H1 (cell line): ENCODE measurements at regions not wholly inside any gene's neighbourhood (a gene's known extent, or its start where the extent isn't known, plus 50 kb on each side); places are given as distances from the start of the nearest gene placed in this dataset.
"Not testable (repeated sequence)": the region's sequence is repeated elsewhere in the genome, so short reads cannot be mapped to it uniquely, and the experiment has no call there.

Experiments used
- CTCF ChIA-PET: fragments of 300-600 bp; sonication (Branson Sonifier 250); formaldehyde crosslinking; loops from one replicate; lab custom pipeline; 2021; ENCODE audit not compliant: partially characterized antibody; lab: Charles Lee
- POLR2A ChIA-PET: fragments of 300-600 bp; sonication (Branson Sonifier 250); formaldehyde crosslinking; loops from one replicate; lab custom pipeline; 2021; ENCODE audit warnings: inconsistent platforms; ENCODE audit not compliant: partially characterized antibody; lab: Charles Lee
- DNase-seq, 2 experiments: peaks; one replicate each; pipeline versions ENCODE4 v3.0.0 to v3.0.0-alpha.2; 2010 to 2022; ENCODE audit warnings: low spot score in 2 of 2, low read depth in 1 of 2, mixed read lengths in 1 of 2
- FAIRE-seq: peaks from 2 replicates; lab custom pipeline; 2011; peaks lifted over from hg19 to GRCh38; lab: Jason Lieb, UNC
- H2AFZ ChIP-seq: 2 replicates; pipeline ENCODE4 v1.8.1; 2012; ENCODE audit warnings: low read length, inconsistent platforms
- H2AK5ac ChIP-seq: 2 replicates; pipeline ENCODE4 v1.6.1; 2013; ENCODE audit warnings: low read depth, low read length
- H2BK120ac ChIP-seq: replicated peaks from 2 replicates; pipeline ENCODE3; 2013; ENCODE audit warnings: low read depth, low read length, inconsistent platforms
- H2BK12ac ChIP-seq: 2 replicates; pipeline ENCODE4 v1.6.1; 2013; ENCODE audit warnings: low read depth, low read length
- H2BK15ac ChIP-seq: 2 replicates; pipeline ENCODE4 v1.6.1; 2013; ENCODE audit warnings: low read length
- H2BK20ac ChIP-seq: 2 replicates; pipeline ENCODE4 v1.6.1; 2013; ENCODE audit warnings: low read length
- H2BK5ac ChIP-seq: 2 replicates; pipeline ENCODE4 v1.6.1; 2013; ENCODE audit warnings: low read depth, low read length
- H3K14ac ChIP-seq: 2 replicates; pipeline ENCODE4 v1.6.1; 2013; ENCODE audit warnings: inconsistent platforms; ENCODE audit not compliant: insufficient read length
- H3K18ac ChIP-seq: 2 replicates; pipeline ENCODE4 v1.6.1; 2013; ENCODE audit warnings: low read length; ENCODE audit errors: extremely low read depth
- H3K23ac ChIP-seq: 2 replicates; pipeline ENCODE4 v1.6.1; 2013; ENCODE audit warnings: inconsistent platforms; ENCODE audit not compliant: insufficient read length
- H3K23me2 ChIP-seq: 2 replicates; pipeline ENCODE4 v1.6.1; 2013; ENCODE audit warnings: low read depth, low read length
- H3K27ac ChIP-seq: 2 replicates; pipeline ENCODE4 v1.6.1; 2011; ENCODE audit warnings: low read depth, low read length, inconsistent platforms
- H3K27me3 ChIP-seq, 4 experiments: replicated peaks in 1 of 4; 1 replicate in 1 of 4; 2 replicates in 3 of 4; pipeline versions ENCODE4 v1.6.1 to v1.8.1; 2011 to 2013; ENCODE audit warnings: low read length in 3 of 4, mild to moderate bottlenecking in 3 of 4, inconsistent platforms in 2 of 4, mixed read lengths in 2 of 4, moderate library complexity in 1 of 4; ENCODE audit not compliant: control insufficient read depth in 3 of 4, insufficient read depth in 3 of 4; ENCODE audit errors: extremely low read depth in 1 of 4
- H3K36me3 ChIP-seq, 4 experiments: 2 replicates each; pipeline versions ENCODE4 v1.6.1 to v1.8.1; 2011 to 2013; ENCODE audit warnings: mild to moderate bottlenecking in 4 of 4, low read length in 3 of 4, moderate library complexity in 2 of 4, control low read depth in 1 of 4, inconsistent platforms in 1 of 4; ENCODE audit not compliant: insufficient read depth in 4 of 4, control insufficient read depth in 2 of 4
- H3K4ac ChIP-seq: replicated peaks from 2 replicates; pipeline ENCODE3; 2013; ENCODE audit warnings: low read length, low read depth, mixed read lengths, inconsistent platforms; ENCODE audit not compliant: insufficient read length
- H3K4me1 ChIP-seq, 4 experiments: replicated peaks in 1 of 4; 1 replicate in 1 of 4; 2 replicates in 3 of 4; pipeline versions ENCODE4 v1.6.1 to v1.8.1; 2011 to 2013; ENCODE audit warnings: low read length in 3 of 4, inconsistent platforms in 2 of 4, mixed read lengths in 1 of 4; ENCODE audit not compliant: insufficient read depth in 4 of 4, control insufficient read depth in 3 of 4
- H3K4me2 ChIP-seq, 2 experiments: 2 replicates each; pipeline versions ENCODE4 v1.6.1 to v1.8.1; 2011 to 2013; ENCODE audit warnings: low read depth in 2 of 2, low read length in 2 of 2, control low read depth in 1 of 2, inconsistent platforms in 1 of 2, mild to moderate bottlenecking in 1 of 2; ENCODE audit not compliant: insufficient read depth in 1 of 2
- H3K4me3 ChIP-seq, 4 experiments: fragments of 200-600, 300-600 bp in 1 of 4; sonication (generic), shearing (Covaris generic), sonication (Bioruptor Twin) in 1 of 4; 2 replicates each; pipeline versions ENCODE4 v1.5.1 to v1.8.1; 2011 to 2016; ENCODE audit warnings: low read length in 4 of 4, low read depth in 3 of 4, control low read depth in 2 of 4, inconsistent platforms in 2 of 4, mild to moderate bottlenecking in 2 of 4, mixed read lengths in 1 of 4, moderate library complexity in 1 of 4; ENCODE audit not compliant: insufficient read depth in 2 of 4; ENCODE audit errors: extremely low read depth in 1 of 4
- H3K56ac ChIP-seq: replicated peaks from 2 replicates; pipeline ENCODE3; 2013; ENCODE audit warnings: low read depth, mild to moderate bottlenecking, mixed read lengths, low read length, inconsistent platforms; ENCODE audit not compliant: insufficient read length
- H3K79me1 ChIP-seq: 2 replicates; pipeline ENCODE4 v1.6.1; 2013; ENCODE audit warnings: low read depth, low read length, control low read depth
- H3K79me2 ChIP-seq, 2 experiments: 2 replicates each; pipeline versions ENCODE4 v1.6.1 to v1.8.1; 2012 to 2013; ENCODE audit warnings: low read length in 2 of 2, mild to moderate bottlenecking in 2 of 2, inconsistent platforms in 1 of 2; ENCODE audit not compliant: insufficient read depth in 2 of 2, control insufficient read depth in 1 of 2
- H3K9ac ChIP-seq, 4 experiments: replicated peaks in 1 of 4; 1 replicate in 1 of 4; 2 replicates in 3 of 4; pipeline versions ENCODE4 v1.6.1 to v1.8.1; 2011 to 2013; ENCODE audit warnings: low read depth in 3 of 4, low read length in 3 of 4, control low read depth in 2 of 4, mild to moderate bottlenecking in 2 of 4, moderate library complexity in 2 of 4, inconsistent platforms in 1 of 4; ENCODE audit errors: extremely low read depth in 1 of 4
- H3K9me3 ChIP-seq, 2 experiments: 2 replicates each; pipeline versions ENCODE4 v1.6.1 to v1.8.1; 2012 to 2013; ENCODE audit warnings: mild to moderate bottlenecking in 2 of 2, moderate library complexity in 2 of 2, control low read depth in 1 of 2, inconsistent platforms in 1 of 2, low read depth in 1 of 2, low read length in 1 of 2, mixed read lengths in 1 of 2; ENCODE audit not compliant: insufficient read depth in 2 of 2
- H4K20me1 ChIP-seq, 2 experiments: replicated peaks in 1 of 2; 2 replicates each; pipeline versions ENCODE3 to v1.8.1; 2011 to 2013; ENCODE audit warnings: inconsistent platforms in 2 of 2, low read length in 2 of 2, mild to moderate bottlenecking in 1 of 2; ENCODE audit not compliant: insufficient read depth in 2 of 2, control insufficient read depth in 1 of 2
- H4K5ac ChIP-seq: 2 replicates; pipeline ENCODE4 v1.6.1; 2013; ENCODE audit warnings: low read length, low read depth, mixed read lengths, inconsistent platforms; ENCODE audit not compliant: insufficient read length
- H4K8ac ChIP-seq: 2 replicates; pipeline ENCODE4 v1.8.0; 2013; ENCODE audit warnings: mild to moderate bottlenecking, moderate library complexity, low read length, inconsistent platforms; ENCODE audit not compliant: insufficient read depth; ENCODE audit errors: extremely low read depth
- H4K91ac ChIP-seq: replicated peaks from 2 replicates; pipeline ENCODE3; 2013; ENCODE audit warnings: low read length, mixed read lengths, inconsistent platforms; ENCODE audit not compliant: insufficient read length
- ASH2L ChIP-seq: fragments of 200-600, 300-600 bp; sonication (generic); IDR thresholded peaks from one replicate; pipeline ENCODE4 v1.7.1; 2017; ENCODE audit warnings: low read length
- WGBS, 2 experiments: shearing (Covaris generic) in 1 of 2; methylation state at CpG; one replicate each; pipeline versions ENCODE4 v1.1.6 to v1.1.7; 2013 to 2015; ENCODE audit warnings: low lambda C conversion rate in 2 of 2, mixed read lengths in 2 of 2, inconsistent platforms in 1 of 2, low coverage in 1 of 2, missing lambda C conversion rate in 1 of 2; ENCODE audit not compliant: insufficient replicate concordance in 2 of 2, insufficient coverage in 1 of 2, insufficient read length in 1 of 2; ENCODE audit errors: extremely low coverage in 1 of 2, missing lambda C conversion rate in 1 of 2; 5-methylcytosine and 5-hydroxymethylcytosine counted together

DNA sequence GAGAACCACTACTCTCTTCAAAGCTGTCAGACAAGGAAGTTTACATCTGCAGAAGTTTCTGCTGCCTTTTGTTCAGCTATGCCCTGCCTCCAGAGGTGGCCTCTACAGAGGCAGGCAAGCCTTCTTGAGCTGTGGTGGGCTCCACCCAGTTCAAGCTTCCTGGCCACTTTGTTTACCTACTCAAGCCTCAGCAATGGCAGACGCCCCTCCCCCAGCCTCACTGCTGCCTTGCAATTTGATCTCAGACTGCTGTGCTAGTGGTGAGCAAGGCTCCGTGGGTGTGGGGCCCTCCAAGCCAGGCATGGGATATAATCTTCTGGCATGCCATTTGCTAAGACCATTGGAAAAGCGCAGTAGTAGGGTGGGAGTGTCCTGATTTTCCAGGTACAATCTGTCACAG, 144.0 kb downstream of the CCNG2 start:
- H3K23me2 ChIP-seq, H3K4me3 ChIP-seq, H3K36me3 ChIP-seq, H4K20me1 ChIP-seq, H2AK5ac ChIP-seq, H4K5ac ChIP-seq, H3K79me1 ChIP-seq, H3K27me3 ChIP-seq, H2BK120ac ChIP-seq, FAIRE-seq, H4K8ac ChIP-seq, H4K91ac ChIP-seq, H3K14ac ChIP-seq, H3K4me1 ChIP-seq, H3K27ac ChIP-seq, POLR2A ChIA-PET, H3K9me3 ChIP-seq, H3K23ac ChIP-seq, H3K79me2 ChIP-seq, H3K18ac ChIP-seq, H3K4ac ChIP-seq, H3K9ac ChIP-seq, H3K56ac ChIP-seq: not testable (repeated sequence)
- Histone ChIP-seq H3K4me2 (peak overlapping the region; percentile 37 to 47; a peak in 2 of 4 replicates), H2BK15ac (0 out of 2 replicates have a peak overlapping the region, but pooled peaks have one; percentile 95), H2BK12ac (peak overlapping the region; percentile 94; the same call in 1 of the 2 replicates), H2BK20ac (peak overlapping the region; percentile 72; the same call in 1 of the 2 replicates), H2BK5ac (peak overlapping the region; percentile 75; the same call in 1 of the 2 replicates), H2AFZ (peak overlapping the region; percentile 47; the same call in 1 of the 2 replicates)
- peak in 1 of 2 experiments; percentile 62 for DNase-seq
- TF ChIP-seq ASH2L: peak; percentile 27
- WGBS, 2 experiments: 40% methylated on average over 3 of the region's 3 CpGs; no CpG with 5 or more reads in 1 of the 2 experiments
- CTCF ChIA-PET: interaction anchor here (0.7 to 12.9 kb wide), 9 partner anchors 9 to 131 kb away, joined by 3 to 266 read pairs (median 3); no protein-coding TSS in a partner anchor
